ENCODE measurements at regions not wholly inside any gene's neighbourhood (a gene's known extent, or its start where the extent isn't known, plus 50 kb on each side); places are given as distances from the start of the nearest gene placed in this dataset.
"Not testable (repeated sequence)": the region's sequence is repeated elsewhere in the genome, so short reads cannot be mapped to it uniquely, and the experiment has no call there.

GRCh38 chr3:31102196-31102879, 207.9 kb upstream of the GADL1 start:
- no peak for DNase-seq

GRCh38 chr3:31103181-31103580, 208.7 kb upstream of the GADL1 start:
- no peak for DNase-seq

- DNase-seq, result no peak
Measured at GRCh38 chr3:31103623-31104180, 209.2 kb upstream of the GADL1 start.

GRCh38 chr3:31105011-31105410, 210.6 kb upstream of the GADL1 start:
- DNase-seq, result no peak

GRCh38 chr3:31105438-31106077, 211.1 kb upstream of the GADL1 start:
- no peak for DNase-seq

GRCh38 chr3:31106204-31106603, 211.7 kb upstream of the GADL1 start:
- no peak for DNase-seq

- DNase-seq, result no peak
Measured at GRCh38 chr3:31106912-31107311, 212.5 kb upstream of the GADL1 start.

- no peak for DNase-seq
Measured at GRCh38 chr3:31114929-31115283, 220.4 kb upstream of the GADL1 start.

GRCh38 chr3:31115531-31115930, 221.1 kb upstream of the GADL1 start:
- DNase-seq, result not testable (repeated sequence)

GRCh38 chr3:31116651-31117050, 222.2 kb upstream of the GADL1 start:
- DNase-seq, result no peak

GRCh38 chr3:31117854-31118253, 223.4 kb upstream of the GADL1 start:
- no peak for DNase-seq

- no peak for DNase-seq
Measured at GRCh38 chr3:31124373-31124772, 229.9 kb upstream of the GADL1 start.

GRCh38 chr3:31125413-31126020, 231.1 kb upstream of the GADL1 start:
- DNase-seq, result no peak

GRCh38 chr3:31129241-31129640, 234.8 kb upstream of the GADL1 start:
- no peak for DNase-seq

- DNase-seq, result peak in 1 of 2 donors; percentile 43
Measured at GRCh38 chr3:31132132-31132769, 237.8 kb upstream of the GADL1 start.

- no peak for DNase-seq
Measured at GRCh38 chr3:31133541-31133940, 239.1 kb upstream of the GADL1 start.

GRCh38 chr3:31135546-31135945, 241.1 kb upstream of the GADL1 start:
- no peak for DNase-seq

- DNase-seq, result no peak
Measured at GRCh38 chr3:31137718-31138465, 243.4 kb upstream of the GADL1 start.

- DNase-seq, result no peak
Measured at GRCh38 chr3:31140470-31140869, 246.0 kb upstream of the GADL1 start.

GRCh38 chr3:31142139-31142538, 247.7 kb upstream of the GADL1 start:
- no peak for DNase-seq

GRCh38 chr3:31142543-31142942, 248.1 kb upstream of the GADL1 start:
- DNase-seq, result no peak

- no peak for DNase-seq
Measured at GRCh38 chr3:31145062-31145461, 250.6 kb upstream of the GADL1 start.

- no peak for DNase-seq
Measured at GRCh38 chr3:31147550-31147949, 253.1 kb upstream of the GADL1 start.

Measured in CD4-positive, alpha-beta T cell treated with Interleukin-4 for 1 hour (primary cell).